ENCODE measurements at regions not wholly inside any gene's neighbourhood (a gene's known extent, or its start where the extent isn't known, plus 50 kb on each side); places are given as distances from the start of the nearest gene placed in this dataset.

- no peak for DNase-seq (ENCODE audit: low spot score)
Measured at GRCh38 chr3:159130108-159130507, 328.3 kb downstream of the MFSD1 start.

- DNase-seq (ENCODE audit: low spot score), result no peak
Measured at GRCh38 chr3:159131376-159131775, 329.5 kb downstream of the MFSD1 start.

- no peak for DNase-seq (ENCODE audit: low spot score)
Measured at GRCh38 chr3:159137949-159138348, 336.1 kb downstream of the MFSD1 start.

GRCh38 chr3:159139326-159139725 is 337.5 kb downstream of the MFSD1 start:
- no peak for DNase-seq (ENCODE audit: low spot score)

- no peak for DNase-seq (ENCODE audit: low spot score)
Measured at GRCh38 chr3:159144472-159144871, 342.6 kb downstream of the MFSD1 start.

GRCh38 chr3:159144891-159145290 is 343.0 kb downstream of the MFSD1 start:
- DNase-seq (ENCODE audit: low spot score), result no peak

GRCh38 chr3:159146392-159146791 is 344.5 kb downstream of the MFSD1 start:
- no peak for DNase-seq (ENCODE audit: low spot score)

GRCh38 chr3:159146856-159147435 is 345.1 kb downstream of the MFSD1 start:
- no peak for DNase-seq (ENCODE audit: low spot score)

GRCh38 chr3:159147813-159148212 is 346.0 kb downstream of the MFSD1 start:
- no peak for DNase-seq (ENCODE audit: low spot score)

GRCh38 chr3:159148466-159148865 is 346.6 kb downstream of the MFSD1 start:
- no peak for DNase-seq (ENCODE audit: low spot score)

GRCh38 chr3:159149131-159149530 is 347.3 kb downstream of the MFSD1 start:
- DNase-seq (ENCODE audit: low spot score), result no peak

- DNase-seq (ENCODE audit: low spot score), result no peak
Measured at GRCh38 chr3:159149633-159150032, 347.8 kb downstream of the MFSD1 start.

- DNase-seq (ENCODE audit: low spot score), result no peak
Measured at GRCh38 chr3:159150180-159150579, 348.3 kb downstream of the MFSD1 start.

GRCh38 chr3:159151130-159151529 is 349.3 kb downstream of the MFSD1 start:
- DNase-seq (ENCODE audit: low spot score), result no peak

GRCh38 chr3:159157275-159157674 is 355.4 kb downstream of the MFSD1 start:
- DNase-seq (ENCODE audit: low spot score), result no peak

- DNase-seq (ENCODE audit: low spot score), result no peak
Measured at GRCh38 chr3:159158213-159158612, 356.4 kb downstream of the MFSD1 start.

GRCh38 chr3:159158801-159159200 is 356.9 kb downstream of the MFSD1 start:
- no peak for DNase-seq (ENCODE audit: low spot score)

- no peak for DNase-seq (ENCODE audit: low spot score)
Measured at GRCh38 chr3:159159546-159159945, 357.7 kb downstream of the MFSD1 start.

- DNase-seq (ENCODE audit: low spot score), result no peak
Measured at GRCh38 chr3:159163656-159164055, 361.8 kb downstream of the MFSD1 start.

GRCh38 chr3:159165961-159166360 is 364.1 kb downstream of the MFSD1 start:
- no peak for DNase-seq (ENCODE audit: low spot score)

- DNase-seq (ENCODE audit: low spot score), result no peak
Measured at GRCh38 chr3:159166899-159167586, 365.2 kb downstream of the MFSD1 start.

GRCh38 chr3:159168788-159169187 is 366.9 kb downstream of the MFSD1 start:
- no peak for DNase-seq (ENCODE audit: low spot score)

- no peak for DNase-seq (ENCODE audit: low spot score)
Measured at GRCh38 chr3:159169828-159170227, 368.0 kb downstream of the MFSD1 start.

GRCh38 chr3:159170436-159171003 is 368.7 kb downstream of the MFSD1 start:
- no peak for DNase-seq (ENCODE audit: low spot score)

All from ecto neural progenitor cell (in vitro differentiated cells).